HG03064 (cell line): ENCODE measurements at regions not wholly inside any gene's neighbourhood (a gene's known extent, or its start where the extent isn't known, plus 50 kb on each side); places are given as distances from the start of the nearest gene placed in this dataset.
"Not testable (repeated sequence)": the region's sequence is repeated elsewhere in the genome, so short reads cannot be mapped to it uniquely, and the experiment has no call there.

Experiments
- ATAC-seq: cut with Tn5 transposase; IDR thresholded peaks from one replicate; pipeline ENCODE4 v1.9.1; 2021; ENCODE audit warnings: low read depth; ENCODE audit not compliant: unreplicated experiment

DNA sequence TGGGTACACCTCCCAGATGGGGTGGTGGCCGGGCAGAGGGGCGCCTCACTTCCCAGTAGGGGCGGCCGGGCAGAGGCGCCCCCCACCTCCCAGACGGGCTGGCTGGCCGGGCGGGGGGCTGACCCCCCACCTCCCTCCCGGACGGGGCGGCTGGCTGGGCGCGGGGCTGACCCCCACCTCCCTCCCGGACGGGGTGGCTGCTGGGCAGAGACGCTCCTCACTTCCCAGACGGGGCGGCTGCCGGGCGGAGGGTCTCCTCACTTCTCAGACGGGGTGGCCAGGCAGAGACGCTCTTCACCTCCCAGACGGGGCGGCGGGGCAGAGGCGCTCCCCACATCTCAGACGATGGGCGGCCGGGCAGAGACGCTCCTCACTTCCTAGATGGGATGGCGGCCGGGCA lies 240.6 kb downstream of the IL20RB start:
- ATAC-seq = not testable (repeated sequence)

DNA sequence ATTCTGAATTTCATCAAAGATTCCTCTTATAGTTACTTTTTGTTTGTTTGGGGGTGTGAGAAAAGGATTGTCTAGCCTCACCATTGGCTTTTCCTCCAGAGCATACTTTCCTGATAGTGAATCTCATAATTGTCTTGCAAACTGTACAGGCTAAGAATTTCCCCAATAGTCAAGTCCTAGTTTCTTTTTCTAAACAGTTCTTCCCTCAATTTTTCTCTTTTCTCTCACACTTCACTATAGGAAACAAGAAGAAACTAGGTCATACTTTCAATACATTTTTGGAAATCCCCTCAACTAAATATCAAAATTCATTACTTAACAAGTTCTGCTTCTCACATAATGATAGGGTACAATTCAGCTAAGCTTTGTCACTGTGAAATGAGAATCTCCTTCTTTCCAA lies 241.9 kb downstream of the IL20RB start:
- ATAC-seq = no peak

DNA sequence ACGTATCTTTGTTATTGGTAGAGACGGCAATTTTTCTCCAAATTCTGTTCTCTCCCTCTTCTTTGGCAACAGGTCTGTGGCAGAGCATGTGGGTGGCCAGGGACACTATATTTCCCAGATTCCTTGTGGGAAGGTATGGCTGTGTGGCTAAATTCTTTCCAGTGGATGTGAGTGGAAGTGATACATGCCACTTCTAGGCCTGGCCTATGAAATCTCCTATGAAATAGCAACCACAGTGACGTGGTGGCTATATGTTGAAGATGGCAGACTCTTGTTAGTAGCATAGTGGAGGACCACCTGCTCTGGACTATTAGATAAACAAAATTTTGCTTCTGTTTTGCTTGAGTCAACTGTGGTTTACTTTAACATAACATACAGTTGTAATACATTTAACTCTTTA lies 243.3 kb downstream of the IL20RB start:
- no peak for ATAC-seq

DNA sequence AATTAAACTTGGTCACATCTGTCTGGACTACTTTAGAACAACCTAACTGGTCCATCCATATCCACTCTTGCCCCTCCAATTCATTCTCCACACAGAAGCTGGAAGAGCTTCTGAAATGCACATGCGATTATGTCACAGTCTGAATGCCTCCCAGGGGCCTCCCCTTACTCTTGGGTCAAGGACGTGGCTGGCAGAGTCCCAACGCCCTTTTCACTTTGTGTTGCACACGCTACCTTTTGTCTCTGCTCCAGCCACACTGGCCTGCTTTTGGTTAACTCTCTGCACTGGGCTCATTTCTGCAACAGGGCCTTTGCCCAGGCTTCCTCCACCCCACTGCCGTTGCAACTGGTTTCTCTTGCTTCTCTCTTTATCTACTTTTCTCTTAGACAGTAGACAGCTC lies 245.2 kb downstream of the IL20RB start:
- no peak for ATAC-seq

DNA sequence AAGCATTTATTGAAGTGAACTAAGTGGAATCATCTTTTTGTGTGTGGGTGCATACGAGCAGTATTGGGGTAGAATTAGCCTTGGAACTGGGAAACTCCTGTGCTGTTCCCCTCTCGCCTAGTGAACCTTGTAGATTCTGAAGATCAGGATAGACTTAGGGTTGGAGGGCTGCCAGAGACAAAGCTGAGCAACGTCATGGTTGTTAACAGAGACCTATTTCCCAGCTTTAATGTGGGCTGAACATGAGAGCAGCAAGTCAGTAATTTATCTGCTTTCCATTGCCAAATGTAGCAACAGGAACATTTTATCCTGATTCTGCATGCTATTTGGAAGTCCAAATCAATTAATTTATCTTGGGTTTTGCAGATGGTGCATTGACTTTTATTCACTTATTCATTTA lies 246.6 kb downstream of the IL20RB start:
- ATAC-seq = no peak

DNA sequence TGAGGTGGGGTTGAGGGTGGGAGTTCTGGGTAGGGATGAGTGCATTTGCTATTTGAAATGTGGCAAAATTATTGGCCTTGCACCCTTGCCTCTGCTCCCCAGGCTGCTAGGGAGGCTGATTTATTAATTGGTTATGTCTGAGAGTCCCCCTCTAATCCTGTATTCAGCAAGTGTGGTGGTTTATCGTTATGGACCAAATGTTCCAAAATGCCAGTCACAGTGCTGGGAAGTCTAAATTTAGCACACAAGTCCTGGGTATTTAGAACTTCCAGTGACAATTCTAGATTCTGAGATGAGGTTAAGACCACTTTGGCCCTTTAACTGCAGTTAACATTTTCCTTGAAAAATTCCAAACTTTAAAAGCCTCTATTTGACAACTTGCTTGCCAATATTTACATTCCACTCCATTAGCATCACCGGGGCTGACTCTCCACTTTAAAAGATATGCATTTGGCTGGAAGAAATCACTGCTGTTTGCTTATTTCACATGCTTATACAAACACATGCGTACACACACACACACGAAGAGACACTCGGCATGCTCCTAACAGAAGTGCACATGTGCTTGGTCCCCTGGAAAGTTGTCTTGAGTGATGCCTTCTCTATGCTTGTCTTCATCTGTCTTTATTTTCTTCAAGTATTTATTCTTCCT lies 247.7 kb downstream of the IL20RB start:
- ATAC-seq = no peak

DNA sequence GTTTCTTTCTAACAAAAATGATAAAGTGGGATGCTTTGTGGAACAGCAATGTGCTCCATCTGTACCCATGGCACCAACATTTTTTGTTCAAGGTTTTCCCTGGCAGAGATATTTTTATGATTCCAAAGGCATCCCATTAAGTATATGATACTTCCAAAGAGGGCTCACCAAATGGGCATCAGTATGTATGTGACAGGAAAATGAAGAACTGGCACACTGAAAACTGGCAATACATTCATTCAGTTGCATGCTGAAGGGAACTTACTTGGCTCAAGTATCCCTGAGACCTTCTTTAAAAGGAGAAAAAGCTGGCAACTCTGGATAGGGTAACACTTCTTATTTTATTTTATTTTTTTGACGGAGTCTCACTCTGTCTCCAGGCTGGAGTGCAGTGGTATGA lies 249.8 kb downstream of the IL20RB start:
- ATAC-seq = no peak

DNA sequence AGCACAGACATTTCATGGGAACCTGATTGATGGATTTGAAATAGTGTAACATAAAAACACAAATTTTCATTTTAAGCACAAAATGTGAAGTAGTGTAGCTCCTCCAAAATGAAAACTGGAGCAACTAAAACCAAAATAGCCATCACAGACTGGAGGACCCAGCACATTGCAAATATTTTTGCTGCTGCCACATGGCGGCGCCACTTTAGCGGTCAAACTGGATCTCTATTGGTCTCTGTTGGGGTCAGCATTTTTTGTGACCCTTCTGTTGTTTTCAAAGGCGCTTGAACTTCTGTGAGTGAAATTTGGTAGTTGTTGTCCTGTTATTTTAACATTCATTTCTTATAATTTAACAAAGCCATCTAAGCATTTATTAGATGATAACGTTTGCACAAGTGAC lies 259.9 kb downstream of the IL20RB start:
- ATAC-seq = no peak

DNA sequence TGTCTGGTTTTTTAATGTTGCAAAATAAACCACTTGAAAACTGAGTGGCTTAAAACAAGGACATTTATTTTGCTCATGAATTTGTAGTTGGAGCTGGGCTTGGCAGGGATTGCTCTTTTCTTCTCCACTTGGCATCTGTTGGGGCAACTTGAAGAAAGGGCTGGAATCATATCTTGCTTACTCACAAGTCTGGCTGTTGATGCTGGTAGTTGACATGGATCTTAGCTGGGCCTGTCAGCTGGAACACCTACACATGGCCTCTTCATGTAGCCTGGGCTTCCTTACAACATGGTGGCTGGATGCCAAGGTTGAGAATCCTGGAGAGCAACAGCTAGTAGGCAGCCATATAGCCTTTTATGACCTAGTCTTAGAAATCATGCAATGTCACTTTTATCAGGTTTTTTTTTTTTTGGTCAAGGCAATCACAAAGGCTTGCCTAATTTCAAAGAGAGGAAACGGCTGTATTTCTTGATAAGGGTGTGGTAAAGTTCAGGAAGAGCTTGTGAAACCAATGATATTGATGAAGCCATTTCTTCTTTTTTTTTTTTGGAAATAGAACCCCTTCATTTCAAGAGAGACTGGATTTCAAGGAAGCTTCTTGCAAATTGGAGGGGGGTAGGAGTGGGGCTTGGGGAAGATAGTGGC lies 262.1 kb downstream of the IL20RB start:
- no peak for ATAC-seq

DNA sequence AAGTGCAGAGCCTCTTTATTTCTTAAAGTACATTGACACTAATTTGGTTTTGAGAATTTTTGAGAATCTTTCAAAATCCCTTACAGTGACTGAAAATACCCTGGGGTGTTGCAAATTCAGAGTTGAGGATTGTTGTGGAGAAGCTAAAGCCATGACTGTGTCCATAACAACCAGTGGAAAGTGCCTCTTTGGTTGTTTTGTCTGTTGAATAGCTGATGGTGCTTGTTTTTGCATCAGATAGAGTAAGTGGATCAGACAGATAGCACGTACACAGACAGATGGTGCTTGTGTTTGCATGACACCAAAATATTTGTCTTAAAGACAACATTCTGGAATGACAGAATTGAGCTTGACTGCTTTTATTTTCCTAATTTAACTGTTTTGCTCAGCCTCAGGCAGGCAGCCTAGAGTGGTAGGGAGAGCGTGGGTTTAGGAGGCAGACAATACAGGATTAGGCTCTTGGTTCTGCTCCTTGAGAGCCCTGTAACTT lies 265.0 kb downstream of the IL20RB start:
- ATAC-seq = no peak

DNA sequence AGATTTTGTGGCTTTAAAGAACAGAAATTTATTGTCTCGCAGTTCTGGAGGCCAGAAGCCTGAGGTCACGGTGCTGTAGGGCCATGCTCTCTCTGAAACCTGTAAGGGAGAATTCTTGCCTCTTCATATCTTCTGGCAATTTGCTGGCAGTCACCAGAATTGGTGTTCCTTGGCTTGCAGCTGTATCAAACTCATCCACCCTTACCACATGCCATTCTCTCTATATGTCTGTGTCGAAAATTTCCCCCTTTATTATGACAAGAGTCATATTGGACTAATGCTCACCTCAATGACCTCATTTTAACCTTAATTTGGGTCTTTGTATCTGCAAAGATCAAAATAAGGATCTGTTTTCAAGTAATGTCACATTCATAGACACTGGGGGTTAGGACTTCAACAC lies 266.7 kb downstream of the IL20RB start:
- ATAC-seq = no peak

DNA sequence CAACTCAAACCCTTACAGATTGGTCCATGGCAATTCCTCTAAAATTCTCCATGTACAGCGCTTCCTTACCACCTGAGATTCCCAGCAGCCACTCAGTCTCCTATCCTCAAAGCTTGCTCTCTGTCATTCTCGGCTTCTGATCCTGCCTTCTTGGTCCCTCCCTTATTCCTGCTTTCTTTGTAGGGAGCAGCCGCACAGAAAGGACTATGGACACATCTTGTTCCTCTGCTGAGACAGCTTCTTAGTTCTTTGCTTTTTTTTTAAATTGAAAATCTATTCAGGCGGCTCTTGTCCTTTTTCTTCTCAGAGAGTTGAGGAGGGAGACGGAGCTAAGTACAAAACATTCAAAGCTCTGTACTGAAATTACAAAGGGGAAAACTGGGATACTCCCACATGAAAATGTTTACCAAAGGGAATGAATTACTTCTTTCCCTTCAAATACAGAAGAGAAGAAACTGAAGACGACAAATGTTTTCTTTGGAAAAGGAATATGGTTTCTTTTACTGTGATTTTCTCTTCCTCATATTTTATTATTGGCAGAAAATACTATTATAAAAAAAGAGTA lies 285.1 kb downstream of the IL20RB start:
- ATAC-seq = no peak

DNA sequence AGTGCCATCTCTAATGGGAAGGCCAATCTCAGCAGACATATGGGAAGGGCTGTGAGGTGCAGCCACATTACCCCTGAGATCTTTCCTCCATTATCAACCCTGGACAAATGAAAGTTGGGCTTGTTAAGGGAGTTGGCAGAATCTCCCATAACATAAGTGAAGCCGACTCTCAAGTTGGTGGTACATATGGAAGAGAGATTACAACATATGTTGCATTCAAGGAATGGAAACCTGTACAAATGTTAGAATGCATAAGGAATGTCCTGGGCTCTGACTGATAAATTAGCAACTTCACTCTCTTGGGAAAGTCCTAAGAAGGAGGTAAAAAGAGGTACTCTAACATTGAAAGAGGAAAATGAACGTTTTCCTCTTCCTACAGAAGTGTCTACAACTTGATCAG lies 288.7 kb downstream of the IL20RB start:
- ATAC-seq = no peak

DNA sequence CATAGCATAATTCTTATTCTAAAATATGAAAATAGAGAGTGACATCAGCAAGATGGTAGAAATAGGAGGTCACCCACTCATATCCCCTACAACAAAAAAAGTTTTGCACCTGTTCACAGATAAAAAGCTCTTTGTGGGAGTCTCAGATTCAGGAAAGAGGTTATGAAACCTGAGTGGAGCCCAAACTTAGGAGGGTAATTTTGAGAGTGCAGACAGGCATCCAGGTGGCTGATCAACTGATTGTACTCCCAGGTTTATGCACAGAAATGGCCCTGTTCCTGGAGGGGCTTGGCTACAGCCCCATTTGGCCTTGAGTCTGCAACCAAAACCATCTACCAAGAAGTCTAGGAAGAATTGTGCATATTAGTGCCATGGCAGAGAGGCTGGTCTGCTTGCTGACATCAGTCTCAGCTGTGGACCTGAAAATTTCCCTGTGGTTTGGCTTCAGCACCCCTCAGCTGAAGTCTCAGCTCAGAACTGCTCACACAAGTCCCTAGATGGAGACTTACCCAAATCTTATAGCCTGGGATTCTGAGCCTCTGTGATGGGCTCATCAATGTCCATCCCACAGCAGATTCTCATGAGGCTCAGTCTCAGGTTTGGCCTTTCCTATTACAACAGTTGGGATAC lies 291.6 kb downstream of the IL20RB start:
- no peak for ATAC-seq

DNA sequence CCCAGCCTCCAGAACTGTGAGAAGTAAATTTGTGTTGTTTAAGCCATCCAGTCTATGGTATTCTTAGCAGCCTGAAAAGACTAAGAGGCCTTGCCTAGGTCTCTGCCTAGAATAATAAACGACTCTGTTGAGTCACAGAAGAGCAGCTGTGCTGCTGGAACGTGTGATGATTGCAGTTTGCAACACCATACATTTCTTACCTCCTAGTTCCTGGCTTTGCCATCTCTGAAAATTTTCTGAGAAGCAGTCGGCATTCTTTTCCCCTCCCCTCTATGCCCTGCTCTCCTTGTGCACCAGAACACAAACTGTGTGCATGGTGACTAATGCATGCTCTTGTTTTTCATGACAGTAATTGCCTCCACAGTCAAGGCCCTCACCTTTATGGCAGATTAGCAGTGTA lies 301.3 kb downstream of the IL20RB start:
- no peak for ATAC-seq

DNA sequence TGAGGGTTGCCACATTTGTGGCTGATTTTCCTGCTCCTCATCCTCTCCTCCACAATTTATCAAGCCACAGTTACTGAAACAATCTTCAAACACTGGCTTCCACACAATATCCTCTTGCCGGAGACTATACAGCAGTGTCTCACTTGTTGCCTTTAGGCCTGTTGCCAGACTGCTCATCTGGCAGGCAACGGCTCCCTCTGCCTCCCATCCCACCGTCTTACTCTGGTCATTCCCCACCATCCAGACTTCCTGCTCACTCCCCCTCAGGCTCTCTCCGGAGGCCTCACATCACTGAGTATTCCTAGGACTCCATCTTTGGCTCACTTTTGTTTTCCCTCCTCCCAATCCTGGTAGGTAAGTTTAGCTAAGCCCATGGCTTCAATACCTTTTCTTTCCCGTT lies 301.9 kb downstream of the IL20RB start:
- ATAC-seq = no peak

DNA sequence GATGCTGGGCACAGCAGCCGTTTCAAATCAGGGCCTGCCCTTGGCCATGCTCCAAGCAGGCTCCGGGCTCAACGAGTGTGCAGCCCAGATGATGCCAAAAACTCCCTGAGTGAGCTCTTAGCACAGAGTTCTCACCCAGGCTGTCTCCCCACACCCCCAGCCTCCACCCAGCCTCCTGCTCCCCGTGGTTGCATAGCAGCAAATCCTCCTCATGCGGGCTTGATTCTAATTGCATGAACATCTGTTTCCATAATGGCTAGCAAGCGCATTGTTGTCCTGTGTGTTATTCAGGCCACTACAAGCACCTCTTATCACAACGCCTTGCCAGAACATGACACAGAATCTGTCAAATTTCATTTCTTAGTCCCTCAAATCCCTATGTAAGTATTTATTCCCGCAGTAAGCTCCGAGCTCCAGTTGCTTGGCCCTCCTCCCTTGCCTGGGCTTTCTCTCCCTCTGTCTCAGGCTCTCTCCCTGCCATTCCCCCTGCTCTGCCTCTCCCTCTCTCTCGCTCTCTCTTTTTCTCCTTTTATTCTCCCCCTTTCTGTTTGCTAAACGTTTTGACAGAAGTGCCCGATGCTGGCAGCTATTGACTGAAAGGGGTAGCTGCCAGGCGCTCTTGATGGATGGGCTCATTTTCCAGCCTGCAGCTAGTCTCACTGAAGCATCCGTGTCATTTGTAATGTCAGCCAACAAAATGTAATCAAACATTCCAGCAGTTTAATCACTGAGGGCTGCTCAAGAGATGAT lies 306.5 kb downstream of the IL20RB start:
- no peak for ATAC-seq

DNA sequence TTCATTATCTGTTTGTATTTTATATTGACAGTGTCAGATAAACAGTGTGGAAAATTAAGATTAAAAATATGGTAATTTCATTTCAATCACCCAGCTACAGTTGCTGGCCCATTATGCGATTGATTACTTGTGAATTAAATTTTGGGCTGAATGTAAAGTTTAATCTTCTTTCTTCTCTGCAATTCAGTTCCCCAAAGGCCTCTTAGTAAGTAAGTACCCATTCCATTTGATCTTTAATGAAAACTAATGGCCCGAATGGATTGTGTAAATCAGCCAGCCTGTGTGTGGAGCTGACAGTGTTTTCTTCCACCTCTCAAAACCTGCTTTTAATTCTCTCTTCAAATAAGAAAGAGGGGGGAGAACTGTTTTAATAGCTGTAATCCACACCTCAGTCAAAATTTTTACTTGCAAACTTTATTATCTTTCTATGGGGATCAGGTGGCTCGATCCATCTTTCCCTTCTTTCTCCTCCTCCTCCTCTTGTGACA lies 307.1 kb downstream of the IL20RB start:
- ATAC-seq = no peak

DNA sequence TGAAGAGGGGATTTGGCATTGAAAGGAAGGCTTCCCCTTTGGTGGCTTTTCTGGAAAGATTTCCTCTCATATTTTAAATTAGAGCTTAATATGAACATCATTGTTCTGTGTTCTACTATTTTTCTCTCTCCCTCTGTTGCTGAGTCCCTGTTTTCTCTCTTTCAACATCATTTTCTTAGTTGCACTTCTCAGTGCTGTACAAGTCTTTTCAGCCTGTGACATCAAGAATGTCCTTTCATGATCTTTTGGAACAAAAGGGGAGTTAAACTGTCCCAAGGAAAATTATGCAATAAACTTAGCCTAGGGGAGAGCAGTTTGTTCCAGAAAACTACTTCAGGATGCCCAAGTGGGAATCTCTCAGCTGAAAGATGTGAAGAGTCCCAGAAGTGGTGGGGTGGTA lies 325.1 kb downstream of the IL20RB start:
- no peak for ATAC-seq

DNA sequence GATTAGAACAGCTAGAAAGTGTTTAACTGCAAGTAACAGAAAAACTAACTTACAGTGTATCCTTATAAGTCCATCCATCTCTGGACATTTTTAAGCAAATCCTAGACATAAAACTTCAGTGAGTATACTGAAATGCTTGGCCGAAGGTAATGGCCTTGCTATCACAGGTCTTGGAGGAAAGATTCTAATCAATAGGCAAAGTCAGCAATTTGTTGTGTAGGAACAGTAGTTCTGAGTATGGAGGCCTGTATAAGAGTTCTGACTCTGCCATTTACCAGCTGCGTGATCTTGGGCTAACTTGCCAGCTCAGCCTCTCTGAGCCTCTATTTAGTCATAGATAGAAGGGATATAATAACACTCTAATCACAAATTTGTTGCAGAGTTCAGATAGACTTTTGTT lies 328.1 kb downstream of the IL20RB start:
- no peak for ATAC-seq

DNA sequence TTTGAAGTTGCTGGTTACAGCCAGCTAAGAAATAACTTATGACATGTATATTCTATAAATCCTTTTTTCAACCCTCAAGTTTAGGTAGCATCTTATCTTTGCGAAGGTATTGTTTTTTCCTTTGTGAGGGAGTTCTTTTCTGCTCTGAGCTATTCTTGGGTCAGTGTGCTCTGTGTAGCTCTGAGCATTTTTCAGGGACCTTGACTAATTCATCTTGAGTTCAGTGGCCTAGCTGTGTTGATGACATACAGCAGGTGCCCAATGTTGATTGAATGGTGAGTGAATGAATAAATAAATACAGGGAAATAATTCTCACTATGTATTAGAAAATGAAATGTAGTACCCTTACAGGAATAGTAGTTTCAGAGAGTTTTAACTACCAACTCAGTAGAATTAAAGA lies 335.3 kb downstream of the IL20RB start:
- no peak for ATAC-seq
